ENCODE measurements at regions not wholly inside any gene's neighbourhood (a gene's known extent, or its start where the extent isn't known, plus 50 kb on each side); places are given as distances from the start of the nearest gene placed in this dataset.

- BruUV-seq (replicated peaks), result no TSS peak
- CTCF ChIA-PET, result interaction anchor here (0.5 to 0.6 kb wide), 3 partner anchors 104 to 300 kb away, joined by 3 read pairs; no protein-coding TSS in a partner anchor
- Mint-ChIP-seq H3K4me1 (ENCODE audit: insufficient read depth, unreplicated experiment) (no peaks in the 10 kb centered on the region), H3K27ac (ENCODE audit: low read depth, unreplicated experiment) (no peak overlapping the region), H3K27me3 (ENCODE audit: insufficient read depth, unreplicated experiment) (no peaks in the 10 kb centered on the region), H3K9me3 (ENCODE audit: unreplicated experiment) (no peaks in the 10 kb centered on the region), H3K36me3 (ENCODE audit: insufficient read depth, unreplicated experiment) (no peaks in the 10 kb centered on the region), H3K4me3 (ENCODE audit: unreplicated experiment) (no peak overlapping the region)
- POLR2A ChIA-PET, result no interaction called here
- TF ChIP-seq, protein P1, sequence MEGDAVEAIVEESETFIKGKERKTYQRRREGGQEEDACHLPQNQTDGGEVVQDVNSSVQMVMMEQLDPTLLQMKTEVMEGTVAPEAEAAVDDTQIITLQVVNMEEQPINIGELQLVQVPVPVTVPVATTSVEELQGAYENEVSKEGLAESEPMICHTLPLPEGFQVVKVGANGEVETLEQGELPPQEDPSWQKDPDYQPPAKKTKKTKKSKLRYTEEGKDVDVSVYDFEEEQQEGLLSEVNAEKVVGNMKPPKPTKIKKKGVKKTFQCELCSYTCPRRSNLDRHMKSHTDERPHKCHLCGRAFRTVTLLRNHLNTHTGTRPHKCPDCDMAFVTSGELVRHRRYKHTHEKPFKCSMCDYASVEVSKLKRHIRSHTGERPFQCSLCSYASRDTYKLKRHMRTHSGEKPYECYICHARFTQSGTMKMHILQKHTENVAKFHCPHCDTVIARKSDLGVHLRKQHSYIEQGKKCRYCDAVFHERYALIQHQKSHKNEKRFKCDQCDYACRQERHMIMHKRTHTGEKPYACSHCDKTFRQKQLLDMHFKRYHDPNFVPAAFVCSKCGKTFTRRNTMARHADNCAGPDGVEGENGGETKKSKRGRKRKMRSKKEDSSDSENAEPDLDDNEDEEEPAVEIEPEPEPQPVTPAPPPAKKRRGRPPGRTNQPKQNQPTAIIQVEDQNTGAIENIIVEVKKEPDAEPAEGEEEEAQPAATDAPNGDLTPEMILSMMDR (IDR thresholded peaks at IDR 0.05; ENCODE audit: unreplicated experiment), result no peak
- DNase-seq (ENCODE audit: unreplicated experiment), result no peak
- intact Hi-C loops (cut with micrococcal nuclease), result no loop called here
Observed at GRCh38 chr4:89590128-89590527, 246.8 kb downstream of the SNCA start.

DNA sequence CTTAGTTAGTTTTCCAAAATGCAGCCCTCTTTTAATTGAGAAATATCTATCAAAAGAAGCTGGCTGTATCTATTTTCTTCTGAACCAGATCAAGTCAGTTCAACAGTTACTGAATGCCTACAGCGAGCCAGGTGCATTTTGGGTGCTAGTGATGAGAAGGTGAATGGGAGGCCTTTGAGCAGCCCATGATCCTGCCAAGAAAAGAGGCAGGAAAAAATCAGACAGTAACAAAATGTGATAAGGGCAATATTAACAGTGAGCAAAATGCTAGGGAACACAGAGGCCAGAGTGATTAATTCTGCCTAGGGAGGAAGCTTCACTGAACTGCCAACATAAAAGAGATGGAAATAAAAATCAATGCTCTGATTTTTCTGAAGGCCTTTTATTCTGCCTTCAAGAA, 248.5 kb downstream of the SNCA start:
- intact Hi-C loops (cut with micrococcal nuclease), result no loop called here
- H3K4me3 Mint-ChIP-seq (ENCODE audit: unreplicated experiment), result no peak overlapping the region
- no peaks in the 10 kb centered on the region for H3K9me3 Mint-ChIP-seq (ENCODE audit: unreplicated experiment)

GRCh38 chr4:89587364-89587763, 249.6 kb downstream of the SNCA start:
- no peak for DNase-seq (ENCODE audit: unreplicated experiment)
- intact Hi-C loops (cut with micrococcal nuclease), result loop anchor here (1.0 kb wide), 1 partner anchor 315 kb away; no protein-coding TSS in a partner anchor
- no peaks in the 10 kb centered on the region for H3K9me3 Mint-ChIP-seq (ENCODE audit: unreplicated experiment)
- H3K4me1 Mint-ChIP-seq (ENCODE audit: insufficient read depth, unreplicated experiment), result no peaks in the 10 kb centered on the region
- H3K27me3 Mint-ChIP-seq (ENCODE audit: insufficient read depth, unreplicated experiment), result no peaks in the 10 kb centered on the region
- H3K36me3 Mint-ChIP-seq (ENCODE audit: insufficient read depth, unreplicated experiment), result no peaks in the 10 kb centered on the region
- no peak overlapping the region for H3K4me3 Mint-ChIP-seq (ENCODE audit: unreplicated experiment)
- no peak overlapping the region for H3K27ac Mint-ChIP-seq (ENCODE audit: low read depth, unreplicated experiment)
- ChIA-PET CTCF (interaction anchor here (0.6 to 1.9 kb wide), 9 partner anchors 27 to 899 kb away, joined by 3 to 11 read pairs (median 4); no protein-coding TSS in a partner anchor), POLR2A (interaction anchor here (0.5 to 1.0 kb wide), 2 partner anchors 100 to 282 kb away, joined by 3 read pairs; no protein-coding TSS in a partner anchor)
- no TSS peak for BruUV-seq (replicated peaks)
- TF ChIP-seq, protein P1 (IDR thresholded peaks at IDR 0.05; ENCODE audit: unreplicated experiment), result no peak

More for the DNA sequence above, 248.5 kb downstream of the SNCA start:
- no peaks in the 10 kb centered on the region for H3K4me1 Mint-ChIP-seq (ENCODE audit: insufficient read depth, unreplicated experiment)
- ChIA-PET POLR2A (no interaction called here), CTCF (interaction anchor here (0.6 to 1.9 kb wide), 3 partner anchors 102 to 309 kb away, joined by 3 to 11 read pairs (median 3); no protein-coding TSS in a partner anchor)
- TF ChIP-seq, protein P1 (IDR thresholded peaks at IDR 0.05; ENCODE audit: unreplicated experiment), result no peak
- no peaks in the 10 kb centered on the region for H3K36me3 Mint-ChIP-seq (ENCODE audit: insufficient read depth, unreplicated experiment)
- no peaks in the 10 kb centered on the region for H3K27me3 Mint-ChIP-seq (ENCODE audit: insufficient read depth, unreplicated experiment)
- BruUV-seq (replicated peaks), result no TSS peak
- DNase-seq (ENCODE audit: unreplicated experiment), result no peak
- H3K27ac Mint-ChIP-seq (ENCODE audit: low read depth, unreplicated experiment), result no peak overlapping the region

DNA sequence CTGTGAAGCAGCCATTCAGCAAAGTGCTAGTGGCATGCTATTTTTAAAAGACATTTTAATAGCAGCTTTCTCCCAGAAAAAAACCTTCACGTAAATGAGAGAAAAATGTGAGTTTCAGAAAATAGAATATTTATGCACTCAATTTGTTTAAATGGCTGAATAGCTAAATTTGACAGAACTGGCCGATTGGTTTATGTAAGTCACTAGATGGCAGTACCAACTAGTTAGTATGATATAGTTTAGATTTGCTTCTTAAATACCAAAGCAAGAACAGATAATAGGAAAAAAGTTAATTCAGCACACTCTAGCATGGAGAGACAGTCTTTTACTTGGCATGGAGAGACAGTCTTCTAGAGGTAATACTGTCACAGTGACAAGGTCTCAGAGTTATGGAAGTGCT, 250.1 kb downstream of the SNCA start:
- DNase-seq (ENCODE audit: unreplicated experiment), result peak; percentile 24
- BruUV-seq (replicated peaks), result no TSS peak
- H3K36me3 Mint-ChIP-seq (ENCODE audit: insufficient read depth, unreplicated experiment), result no peaks in the 10 kb centered on the region
- H3K27ac Mint-ChIP-seq (ENCODE audit: low read depth, unreplicated experiment), result no peak overlapping the region
- TF ChIP-seq, protein P1 (IDR thresholded peaks at IDR 0.05; ENCODE audit: unreplicated experiment), result peak; percentile 13
- ChIA-PET CTCF (interaction anchor here (0.6 to 1.9 kb wide), 11 partner anchors 15 to 361 kb away, joined by 3 to 11 read pairs (median 4); no protein-coding TSS in a partner anchor), POLR2A (interaction anchor here (1.0 kb wide), 1 partner anchor 100 kb away, joined by 3 read pairs; no protein-coding TSS in a partner anchor)
- no peaks in the 10 kb centered on the region for H3K9me3 Mint-ChIP-seq (ENCODE audit: unreplicated experiment)
- intact Hi-C loops (cut with micrococcal nuclease), result loop anchor here (1.0 kb wide), 1 partner anchor 315 kb away; no protein-coding TSS in a partner anchor
- no peaks in the 10 kb centered on the region for H3K4me1 Mint-ChIP-seq (ENCODE audit: insufficient read depth, unreplicated experiment)
- H3K27me3 Mint-ChIP-seq (ENCODE audit: insufficient read depth, unreplicated experiment), result no peaks in the 10 kb centered on the region
- no peak overlapping the region for H3K4me3 Mint-ChIP-seq (ENCODE audit: unreplicated experiment)

All from MCF 10A (cell line).